ENCODE measurements at regions not wholly inside any gene's neighbourhood (a gene's known extent, or its start where the extent isn't known, plus 50 kb on each side); places are given as distances from the start of the nearest gene placed in this dataset.

GRCh38 chr3:10760199-10760598 lies 55.8 kb upstream of the SLC6A11 start:
- no peaks in the 10 kb centered on the region for H3K36me3 Mint-ChIP-seq (ENCODE audit: insufficient read depth)
- no peak for TF ChIP-seq CTCF (IDR thresholded peaks at IDR 0.05; ENCODE audit: unreplicated experiment)

GRCh38 chr3:10761583-10761982 lies 54.4 kb upstream of the SLC6A11 start:
- Mint-ChIP-seq H3K4me3 (ENCODE audit: low read depth) (no peak overlapping the region), H3K27ac (no peak overlapping the region), H3K27me3 (peaks cover 39% of the 10 kb centered on the region), H3K36me3 (ENCODE audit: insufficient read depth) (no peaks in the 10 kb centered on the region), H3K9me3 (ENCODE audit: low read depth) (no peaks in the 10 kb centered on the region), H3K4me1 (ENCODE audit: low read depth) (peaks cover 3% of the 10 kb centered on the region)
- DNase-seq (ENCODE audit: low spot score, unreplicated experiment) = no peak
- TF ChIP-seq CTCF (IDR thresholded peaks at IDR 0.05; ENCODE audit: unreplicated experiment) = no peak

More at GRCh38 chr3:10760199-10760598, 55.8 kb upstream of the SLC6A11 start:
- Mint-ChIP-seq H3K9me3 (ENCODE audit: low read depth) (no peaks in the 10 kb centered on the region), H3K4me1 (ENCODE audit: low read depth) (peaks cover 3% of the 10 kb centered on the region), H3K27ac (no peak overlapping the region), H3K27me3 (peaks cover 39% of the 10 kb centered on the region), H3K4me3 (ENCODE audit: low read depth) (no peak overlapping the region)
- DNase-seq (ENCODE audit: low spot score, unreplicated experiment) = no peak

- no peak overlapping the region for H3K4me3 Mint-ChIP-seq (ENCODE audit: low read depth)
- DNase-seq (ENCODE audit: low spot score, unreplicated experiment) = no peak
- no peaks in the 10 kb centered on the region for H3K36me3 Mint-ChIP-seq (ENCODE audit: insufficient read depth)
- no peak for TF ChIP-seq CTCF (IDR thresholded peaks at IDR 0.05; ENCODE audit: unreplicated experiment)
- peaks cover 34% of the 10 kb centered on the region for H3K27me3 Mint-ChIP-seq
- H3K9me3 Mint-ChIP-seq (ENCODE audit: low read depth) = no peaks in the 10 kb centered on the region
- peaks cover 3% of the 10 kb centered on the region for H3K4me1 Mint-ChIP-seq (ENCODE audit: low read depth)
- H3K27ac Mint-ChIP-seq = no peak overlapping the region
Measured at GRCh38 chr3:10762116-10762515, 53.9 kb upstream of the SLC6A11 start.

- Mint-ChIP-seq H3K27ac (no peak overlapping the region), H3K4me3 (ENCODE audit: low read depth) (no peak overlapping the region), H3K27me3 (peaks cover 29% of the 10 kb centered on the region), H3K4me1 (ENCODE audit: low read depth) (peaks cover 3% of the 10 kb centered on the region), H3K9me3 (ENCODE audit: low read depth) (no peaks in the 10 kb centered on the region), H3K36me3 (ENCODE audit: insufficient read depth) (no peaks in the 10 kb centered on the region)
- TF ChIP-seq CTCF (IDR thresholded peaks at IDR 0.05; ENCODE audit: unreplicated experiment) = no peak
- DNase-seq (ENCODE audit: low spot score, unreplicated experiment) = no peak
Measured at GRCh38 chr3:10762611-10763247, 53.3 kb upstream of the SLC6A11 start.

- TF ChIP-seq CTCF (IDR thresholded peaks at IDR 0.05; ENCODE audit: unreplicated experiment) = no peak
Measured at GRCh38 chr3:10763248-10763620, 52.8 kb upstream of the SLC6A11 start.

More at GRCh38 chr3:10763248-10763620, 52.8 kb upstream of the SLC6A11 start:
- Mint-ChIP-seq H3K4me3 (ENCODE audit: low read depth) (no peak overlapping the region), H3K27ac (no peak overlapping the region), H3K4me1 (ENCODE audit: low read depth) (peaks cover 3% of the 10 kb centered on the region), H3K9me3 (ENCODE audit: low read depth) (no peaks in the 10 kb centered on the region), H3K27me3 (peaks cover 32% of the 10 kb centered on the region), H3K36me3 (ENCODE audit: insufficient read depth) (no peaks in the 10 kb centered on the region)
- no peak for DNase-seq (ENCODE audit: low spot score, unreplicated experiment)
